GOT3 (cell line): ENCODE measurements at regions not wholly inside any gene's neighbourhood (a gene's known extent, or its start where the extent isn't known, plus 50 kb on each side); places are given as distances from the start of the nearest gene placed in this dataset.

Source experiments
- DNase-seq: peaks from one replicate; lab custom pipeline; 2025; ENCODE audit warnings: mixed read lengths; lab: John Stamatoyannopoulos, UW

- DNase-seq, result no peak
These were observed 205.4 kb upstream of the SNX19 start for GRCh38 chr11:131121426-131122333.

GRCh38 chr11:131122448-131122847, 206.2 kb upstream of the SNX19 start:
- no peak for DNase-seq

- DNase-seq, result no peak
These were observed 213.2 kb upstream of the SNX19 start for GRCh38 chr11:131129474-131129873.

- DNase-seq, result no peak
These were observed 219.3 kb upstream of the SNX19 start for GRCh38 chr11:131135611-131136010.

- DNase-seq, result no peak
These were observed 220.2 kb upstream of the SNX19 start for GRCh38 chr11:131136486-131136885.

GRCh38 chr11:131137046-131137445, 220.8 kb upstream of the SNX19 start:
- no peak for DNase-seq

- DNase-seq, result no peak
These were observed 222.5 kb upstream of the SNX19 start for GRCh38 chr11:131138731-131139130.

GRCh38 chr11:131145791-131146190, 224.6 kb upstream of the NTM start:
- no peak for DNase-seq

- no peak for DNase-seq
These were observed 223.5 kb upstream of the NTM start for GRCh38 chr11:131146827-131147490.

GRCh38 chr11:131154351-131154750, 216.1 kb upstream of the NTM start:
- no peak for DNase-seq

- DNase-seq, result no peak
These were observed 212.7 kb upstream of the NTM start for GRCh38 chr11:131157678-131158077.

GRCh38 chr11:131160846-131161245, 209.6 kb upstream of the NTM start:
- DNase-seq, result no peak

- DNase-seq, result no peak
These were observed 206.8 kb upstream of the NTM start for GRCh38 chr11:131163613-131164012.

GRCh38 chr11:131165036-131165435, 205.4 kb upstream of the NTM start:
- no peak for DNase-seq

GRCh38 chr11:131168839-131169713, 201.3 kb upstream of the NTM start:
- DNase-seq, result no peak

GRCh38 chr11:131172011-131172410, 198.4 kb upstream of the NTM start:
- DNase-seq, result no peak

- no peak for DNase-seq
These were observed 192.4 kb upstream of the NTM start for GRCh38 chr11:131178020-131178419.

- DNase-seq, result no peak
These were observed 191.8 kb upstream of the NTM start for GRCh38 chr11:131178596-131178995.

GRCh38 chr11:131179836-131180235, 190.6 kb upstream of the NTM start:
- no peak for DNase-seq

GRCh38 chr11:131185915-131186314, 184.5 kb upstream of the NTM start:
- no peak for DNase-seq

GRCh38 chr11:131186629-131187101, 183.8 kb upstream of the NTM start:
- no peak for DNase-seq

- DNase-seq, result no peak
These were observed 180.0 kb upstream of the NTM start for GRCh38 chr11:131190446-131190845.
